NAMALWA (cell line): ENCODE measurements at regions not wholly inside any gene's neighbourhood (a gene's known extent, or its start where the extent isn't known, plus 50 kb on each side); places are given as distances from the start of the nearest gene placed in this dataset.
"Not testable (repeated sequence)": the region's sequence is repeated elsewhere in the genome, so short reads cannot be mapped to it uniquely, and the experiment has no call there.

ENCODE experiments used
- DNase-seq: peaks from one replicate; pipeline ENCODE4 v3.0.0-alpha.2; 2015; ENCODE audit warnings: low spot score

- no peak for DNase-seq
Measured at GRCh38 chr17:70938336-70938735, 769.0 kb downstream of the KCNJ2 start.

- no peak for DNase-seq
Measured at GRCh38 chr17:70945386-70945785, 776.1 kb downstream of the KCNJ2 start.

DNA sequence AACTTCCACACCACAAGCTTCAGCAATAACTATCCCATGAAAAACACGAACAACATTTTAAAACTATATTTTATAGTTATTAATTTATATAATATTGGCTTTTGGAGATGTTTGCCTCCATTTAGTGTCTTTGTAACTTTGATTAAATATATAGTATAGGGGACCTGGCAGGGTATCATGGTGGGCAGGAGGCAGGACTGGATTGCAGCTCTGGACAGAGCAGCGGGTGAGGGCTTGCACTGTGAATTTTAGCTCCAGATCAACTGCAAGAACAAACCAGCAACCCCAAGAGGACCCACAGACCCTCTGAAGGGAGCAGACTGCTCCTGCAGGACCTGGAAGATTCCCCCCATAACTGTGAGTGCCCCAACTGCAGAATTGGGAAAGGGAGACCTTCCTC lies 777.9 kb downstream of the KCNJ2 start:
- no peak for DNase-seq

DNA sequence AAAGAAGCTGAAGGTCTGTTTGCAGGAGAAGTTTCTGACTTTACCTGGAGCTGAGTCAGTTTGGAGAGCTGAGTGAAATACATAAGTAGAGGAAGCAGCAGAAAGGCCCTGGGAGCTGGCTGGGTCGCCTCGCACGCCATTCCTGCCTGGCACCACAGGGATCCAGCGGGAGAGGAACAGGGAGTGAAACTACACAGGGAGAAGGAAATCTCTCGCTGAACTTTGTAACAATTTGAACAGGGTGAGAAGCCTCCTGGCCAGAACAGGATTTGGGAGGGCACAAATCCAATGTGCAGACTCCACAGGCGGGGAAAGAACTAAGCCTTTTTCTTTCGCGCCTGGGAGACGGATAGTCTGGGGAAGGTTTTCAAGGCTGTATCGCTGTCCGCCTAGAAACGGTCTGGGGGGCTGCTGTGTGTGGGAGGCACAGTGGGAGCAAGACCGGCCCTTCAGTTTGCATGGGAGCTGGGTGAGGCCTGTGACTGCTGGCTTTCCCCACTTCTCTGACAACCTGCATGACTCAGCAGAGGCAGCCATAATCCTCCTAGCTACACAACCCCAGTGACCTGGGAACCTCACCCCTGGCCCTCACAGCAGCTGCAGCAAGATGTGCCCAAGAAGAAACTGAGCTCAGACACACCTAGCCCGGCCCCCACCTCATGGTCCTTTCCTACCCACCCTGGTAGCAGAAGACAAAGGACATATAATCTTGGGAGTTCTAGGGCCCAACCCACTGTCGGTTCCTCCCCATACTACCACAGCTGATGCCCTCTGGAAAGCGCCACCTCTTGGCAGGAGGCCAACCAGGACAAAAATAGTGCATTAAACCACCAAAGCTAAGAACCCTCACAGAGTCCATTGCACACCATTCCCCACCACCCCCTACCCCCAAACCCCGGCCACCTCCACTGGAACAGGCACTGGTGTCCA lies 778.6 kb downstream of the KCNJ2 start:
- DNase-seq = no peak

DNA sequence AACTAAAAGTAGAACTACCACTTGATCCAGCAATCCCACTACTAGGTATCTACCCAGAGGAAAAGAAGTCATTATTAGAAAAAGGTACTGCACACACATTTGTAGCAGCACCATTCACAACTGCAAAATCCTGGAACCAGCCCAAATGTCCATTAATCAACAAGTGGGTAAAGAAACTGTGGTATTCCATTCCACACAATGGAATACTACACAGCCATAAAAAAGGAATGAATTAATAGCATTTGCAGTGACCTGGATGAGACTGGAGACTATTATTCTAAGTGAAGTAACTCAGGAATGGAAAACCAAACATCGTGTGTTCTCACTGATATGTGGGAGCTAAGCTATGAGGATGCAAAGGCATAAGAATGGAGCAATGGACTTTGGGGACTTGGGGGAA lies 783.8 kb downstream of the KCNJ2 start:
- not testable (repeated sequence) for DNase-seq

GRCh38 chr17:70955441-70955840 lies 786.1 kb downstream of the KCNJ2 start:
- no peak for DNase-seq

- DNase-seq = no peak
Measured at GRCh38 chr17:70956726-70957125, 787.4 kb downstream of the KCNJ2 start.

DNA sequence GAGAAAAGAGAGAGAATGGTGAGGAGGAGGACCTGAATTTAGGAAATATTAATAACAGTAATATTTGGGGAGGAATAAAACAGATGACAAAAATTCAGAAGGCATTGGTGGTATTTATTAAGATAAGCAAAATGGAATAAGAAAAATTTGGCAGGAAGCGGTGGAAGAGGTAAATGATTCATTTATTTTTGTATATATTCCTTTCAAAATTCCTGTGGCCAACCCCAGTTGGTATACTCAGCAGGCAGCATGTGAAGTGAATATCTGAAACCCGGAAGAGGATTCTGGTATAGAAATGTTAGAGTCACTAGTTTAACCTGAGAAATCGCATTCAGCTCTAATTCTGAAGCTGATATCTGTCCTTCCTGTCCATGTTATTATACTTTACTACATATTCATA lies 792.0 kb downstream of the KCNJ2 start:
- DNase-seq = no peak

GRCh38 chr17:70968302-70968701 lies 799.0 kb downstream of the KCNJ2 start:
- no peak for DNase-seq

- DNase-seq = no peak
Measured at GRCh38 chr17:70969521-70970034, 800.2 kb downstream of the KCNJ2 start.

GRCh38 chr17:70976447-70976846 lies 807.1 kb downstream of the KCNJ2 start:
- no peak for DNase-seq

DNA sequence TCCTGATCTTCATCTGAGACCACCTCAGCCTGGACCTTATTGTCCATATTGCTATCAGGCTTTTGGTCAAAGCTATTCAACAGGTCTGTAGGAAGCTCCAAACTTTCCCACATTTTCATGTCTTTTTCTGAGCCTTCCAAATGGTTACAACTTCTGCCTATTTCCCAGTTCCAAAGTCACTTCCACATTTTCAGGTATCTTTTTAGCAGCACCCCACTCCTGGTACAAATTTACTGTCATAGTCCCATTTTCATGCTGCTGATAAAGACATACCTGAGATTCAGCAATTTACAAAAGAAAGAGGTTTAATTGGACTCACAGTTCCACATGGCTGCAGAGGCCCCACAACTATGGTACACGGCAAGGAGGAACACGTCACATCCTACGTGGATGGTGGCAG lies 815.5 kb downstream of the KCNJ2 start:
- no peak for DNase-seq

GRCh38 chr17:70987867-70988340 lies 818.6 kb downstream of the KCNJ2 start:
- DNase-seq = peak; percentile 33

GRCh38 chr17:70988622-70989021 lies 819.3 kb downstream of the KCNJ2 start:
- DNase-seq = no peak

DNA sequence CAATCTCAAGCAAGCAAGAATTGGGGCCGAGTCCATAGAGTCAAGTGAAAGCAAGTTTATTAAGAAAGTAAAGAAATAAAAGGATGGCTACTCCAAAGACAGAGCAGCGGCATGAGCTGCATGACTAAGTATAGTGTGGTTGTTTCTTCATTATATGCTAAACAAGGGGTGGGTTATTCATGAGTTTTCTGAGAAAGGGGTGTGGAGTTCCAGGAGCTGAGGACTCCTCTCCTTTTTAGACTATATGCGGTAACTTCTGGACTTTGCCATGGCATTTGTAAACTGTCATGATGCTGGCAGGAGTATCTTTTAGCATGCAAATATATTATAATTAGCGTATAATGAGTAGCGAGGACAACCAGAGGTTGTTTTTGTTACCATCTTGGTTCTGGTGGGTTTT lies 819.9 kb downstream of the KCNJ2 start:
- DNase-seq = no peak

DNA sequence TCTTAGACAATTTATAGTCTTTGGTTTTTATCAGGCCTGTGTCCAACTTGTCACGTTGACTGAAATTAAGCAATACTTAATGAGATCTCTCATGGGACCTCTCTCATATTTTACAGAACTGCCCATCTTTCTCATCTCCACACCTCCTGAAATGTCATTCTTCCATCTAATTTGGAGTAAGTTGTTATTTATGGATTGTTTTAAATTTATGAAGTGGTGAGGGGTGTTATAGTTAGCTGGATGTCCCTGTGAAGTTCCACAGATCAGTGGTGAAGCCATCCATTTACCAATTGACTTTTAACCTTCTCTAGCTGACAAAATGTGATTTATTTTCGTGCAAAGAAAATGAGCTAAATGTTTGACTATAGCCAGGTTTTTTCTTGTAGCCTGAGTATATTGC lies 824.9 kb downstream of the KCNJ2 start:
- no peak for DNase-seq

DNA sequence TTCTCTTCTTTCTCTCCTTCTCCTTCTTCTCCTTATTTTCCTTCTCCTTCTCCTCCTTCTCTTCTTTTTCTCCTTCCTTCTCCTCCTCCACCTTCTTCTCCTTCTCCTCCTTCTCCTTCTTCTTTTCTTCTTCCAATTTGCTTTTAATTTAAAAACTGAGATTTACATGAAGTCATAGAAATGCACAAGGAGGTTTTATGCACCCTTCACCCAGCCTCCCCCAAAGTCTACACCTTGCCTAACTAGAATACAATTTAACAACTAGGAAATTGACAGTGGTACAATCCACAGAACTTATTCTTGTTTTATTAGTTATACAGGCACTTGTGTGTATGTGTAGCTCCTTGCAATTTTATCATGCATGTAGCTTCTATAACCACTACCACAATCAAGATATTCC lies 826.7 kb downstream of the KCNJ2 start:
- no peak for DNase-seq

- DNase-seq = no peak
Measured at GRCh38 chr17:71003736-71004135, 834.4 kb downstream of the KCNJ2 start.

DNA sequence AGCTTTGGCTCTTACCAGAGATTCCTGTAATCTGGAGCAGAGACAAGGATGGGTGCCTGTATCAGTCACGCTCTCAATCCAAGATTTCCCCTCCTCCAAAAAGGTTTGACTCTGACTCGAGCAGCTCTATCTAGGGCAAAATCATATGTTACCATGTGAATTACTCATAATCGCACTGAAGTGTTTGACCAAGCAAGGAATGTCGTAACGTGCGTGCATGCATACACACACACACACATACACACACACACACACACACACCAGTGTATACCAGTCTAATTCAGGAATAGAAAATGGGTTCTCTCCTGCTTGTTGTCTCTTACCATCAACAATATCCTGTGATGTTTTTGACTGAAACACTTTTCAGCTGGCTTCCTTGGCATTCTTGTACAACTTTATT lies 835.1 kb downstream of the KCNJ2 start:
- no peak for DNase-seq

DNA sequence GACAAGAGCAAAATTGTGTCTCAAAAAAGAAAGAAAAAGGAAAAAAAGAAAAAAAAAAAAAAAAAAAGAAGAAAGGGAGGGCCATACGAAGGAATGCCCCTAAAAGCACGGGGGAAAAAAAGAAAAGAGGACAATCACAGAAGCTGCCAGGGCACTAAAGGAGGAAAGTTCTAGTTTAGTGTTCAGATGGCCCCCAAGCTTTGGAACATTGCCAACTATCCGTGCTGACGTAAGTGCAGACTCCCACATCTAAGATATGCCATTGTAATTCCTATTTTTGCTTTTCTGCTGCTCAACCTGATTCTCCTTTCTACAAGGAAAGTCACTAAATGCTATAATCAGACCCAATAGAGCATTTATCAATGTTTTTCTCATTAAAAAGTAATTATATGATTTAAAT lies 842.1 kb downstream of the KCNJ2 start:
- no peak for DNase-seq

DNA sequence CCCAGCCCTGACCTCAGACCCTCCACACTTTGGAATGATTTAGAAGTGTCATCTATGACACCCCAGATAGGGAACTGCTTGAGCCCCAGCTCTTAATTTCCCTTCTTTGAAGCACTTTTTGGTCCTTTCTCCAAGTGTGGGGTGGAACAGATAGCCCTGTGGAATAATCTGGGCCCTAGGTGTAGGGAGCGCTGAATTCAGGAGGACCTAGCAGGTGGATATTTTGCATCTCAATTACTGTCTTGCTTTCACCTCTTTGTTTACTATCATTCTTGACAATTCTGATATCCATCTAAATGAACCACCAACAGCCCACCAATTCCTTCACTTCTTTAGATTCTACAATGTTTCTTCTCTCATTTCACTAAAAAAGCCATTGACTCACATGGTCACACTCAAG lies 850.4 kb downstream of the KCNJ2 start:
- DNase-seq = no peak

GRCh38 chr17:71022758-71023157 lies 853.4 kb downstream of the KCNJ2 start:
- no peak for DNase-seq

GRCh38 chr17:71023249-71024030 lies 854.1 kb downstream of the KCNJ2 start:
- peak; percentile 1 for DNase-seq
